ENCODE measurements at regions not wholly inside any gene's neighbourhood (a gene's known extent, or its start where the extent isn't known, plus 50 kb on each side); places are given as distances from the start of the nearest gene placed in this dataset.

DNA sequence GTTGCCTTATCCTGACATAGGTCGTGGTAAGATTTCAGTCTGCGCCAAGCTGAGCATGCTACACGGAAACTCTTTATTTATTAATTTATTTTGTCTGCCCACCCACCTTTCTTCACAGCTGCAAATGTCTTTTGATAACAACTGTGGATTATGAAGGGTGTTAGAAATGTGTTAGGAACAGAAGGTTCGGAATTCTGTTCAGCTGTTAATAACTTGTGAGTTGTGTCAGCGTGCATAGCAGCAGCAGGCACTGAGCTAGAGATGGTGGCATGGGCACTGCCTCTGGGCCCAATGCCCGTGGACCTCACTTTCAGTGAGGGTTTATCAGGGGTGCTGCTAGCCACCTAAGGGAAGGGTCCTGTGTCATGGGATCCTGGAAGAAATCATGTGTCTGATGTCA lies 162.5 kb upstream of the NTM start:
- TF ChIP-seq SRSF1 (IDR thresholded peaks at IDR 0.05; ENCODE audit: low read depth, low read length) (no peak), ZNF12 (CRISPR knock-in tag; IDR thresholded peaks at IDR 0.05) (no peak), ZFP30 (CRISPR knock-in tag; IDR thresholded peaks at IDR 0.05; ENCODE audit: borderline replicate concordance) (no peak)
- TF ChIP-seq, protein P1, sequence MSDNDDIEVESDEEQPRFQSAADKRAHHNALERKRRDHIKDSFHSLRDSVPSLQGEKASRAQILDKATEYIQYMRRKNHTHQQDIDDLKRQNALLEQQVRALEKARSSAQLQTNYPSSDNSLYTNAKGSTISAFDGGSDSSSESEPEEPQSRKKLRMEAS (CRISPR knock-in tag; IDR thresholded peaks at IDR 0.05), result no peak
- TF ChIP-seq, protein P2, sequence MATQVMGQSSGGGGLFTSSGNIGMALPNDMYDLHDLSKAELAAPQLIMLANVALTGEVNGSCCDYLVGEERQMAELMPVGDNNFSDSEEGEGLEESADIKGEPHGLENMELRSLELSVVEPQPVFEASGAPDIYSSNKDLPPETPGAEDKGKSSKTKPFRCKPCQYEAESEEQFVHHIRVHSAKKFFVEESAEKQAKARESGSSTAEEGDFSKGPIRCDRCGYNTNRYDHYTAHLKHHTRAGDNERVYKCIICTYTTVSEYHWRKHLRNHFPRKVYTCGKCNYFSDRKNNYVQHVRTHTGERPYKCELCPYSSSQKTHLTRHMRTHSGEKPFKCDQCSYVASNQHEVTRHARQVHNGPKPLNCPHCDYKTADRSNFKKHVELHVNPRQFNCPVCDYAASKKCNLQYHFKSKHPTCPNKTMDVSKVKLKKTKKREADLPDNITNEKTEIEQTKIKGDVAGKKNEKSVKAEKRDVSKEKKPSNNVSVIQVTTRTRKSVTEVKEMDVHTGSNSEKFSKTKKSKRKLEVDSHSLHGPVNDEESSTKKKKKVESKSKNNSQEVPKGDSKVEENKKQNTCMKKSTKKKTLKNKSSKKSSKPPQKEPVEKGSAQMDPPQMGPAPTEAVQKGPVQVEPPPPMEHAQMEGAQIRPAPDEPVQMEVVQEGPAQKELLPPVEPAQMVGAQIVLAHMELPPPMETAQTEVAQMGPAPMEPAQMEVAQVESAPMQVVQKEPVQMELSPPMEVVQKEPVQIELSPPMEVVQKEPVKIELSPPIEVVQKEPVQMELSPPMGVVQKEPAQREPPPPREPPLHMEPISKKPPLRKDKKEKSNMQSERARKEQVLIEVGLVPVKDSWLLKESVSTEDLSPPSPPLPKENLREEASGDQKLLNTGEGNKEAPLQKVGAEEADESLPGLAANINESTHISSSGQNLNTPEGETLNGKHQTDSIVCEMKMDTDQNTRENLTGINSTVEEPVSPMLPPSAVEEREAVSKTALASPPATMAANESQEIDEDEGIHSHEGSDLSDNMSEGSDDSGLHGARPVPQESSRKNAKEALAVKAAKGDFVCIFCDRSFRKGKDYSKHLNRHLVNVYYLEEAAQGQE (IDR thresholded peaks at IDR 0.05; ENCODE audit: borderline replicate concordance), result no peak
- TF ChIP-seq, protein P2 (CRISPR knock-in tag; IDR thresholded peaks at IDR 0.05; ENCODE audit: low read depth), result no peak

Data from K562 (cell line).